HepG2 (cell line): ENCODE measurements at regions not wholly inside any gene's neighbourhood (a gene's known extent, or its start where the extent isn't known, plus 50 kb on each side); places are given as distances from the start of the nearest gene placed in this dataset.

ENCODE experiments used
- DRAP1 ChIP-seq: IDR thresholded peaks from 2 replicates; pipeline ENCODE4 v1.6.1; 2016; ENCODE audit warnings: missing genetic modification reagents, missing compliant biosample characterization
- ELK4 ChIP-seq: sonication (generic); formaldehyde crosslinking; IDR thresholded peaks from 2 replicates; pipeline ENCODE4 v1.9.0; 2021; ENCODE audit warnings: missing genetic modification reagents, borderline replicate concordance
- GFI1 ChIP-seq: sonication (generic); formaldehyde crosslinking; IDR thresholded peaks from 2 replicates; pipeline ENCODE4 v1.5.0; 2020; ENCODE audit warnings: missing genetic modification reagents, mild to moderate bottlenecking, borderline replicate concordance
- HDAC1 ChIP-seq: sonication (generic); formaldehyde crosslinking; IDR thresholded peaks from 2 replicates; pipeline ENCODE4 v1.5.1; 2020; ENCODE audit warnings: mild to moderate bottlenecking, missing genetic modification reagents
- HOMEZ ChIP-seq: IDR thresholded peaks from 2 replicates; pipeline ENCODE4 v1.6.1; 2016; ENCODE audit warnings: low read depth
- MIXL1 ChIP-seq: IDR thresholded peaks from 2 replicates; pipeline ENCODE4 v1.6.1; 2016
- PHF21A ChIP-seq: sonication (generic); formaldehyde crosslinking; IDR thresholded peaks from 2 replicates; pipeline ENCODE4 v1.5.0; 2020; ENCODE audit warnings: mild to moderate bottlenecking, missing genetic modification reagents
- POGZ ChIP-seq: sonication (generic); formaldehyde crosslinking; IDR thresholded peaks from 2 replicates; pipeline ENCODE4 v1.4.0; 2020; ENCODE audit warnings: mild to moderate bottlenecking, missing genetic modification reagents
- RORA ChIP-seq: sonication (generic); formaldehyde crosslinking; IDR thresholded peaks from 2 replicates; pipeline ENCODE4 v1.5.0; 2020; ENCODE audit warnings: mild to moderate bottlenecking, missing genetic modification reagents, moderate library complexity
- SATB2 ChIP-seq: sonication (generic); formaldehyde crosslinking; IDR thresholded peaks from 2 replicates; pipeline ENCODE4 v1.5.0; 2020; ENCODE audit warnings: missing genetic modification reagents
- ZNF10 ChIP-seq: sonication (generic); formaldehyde crosslinking; IDR thresholded peaks from 2 replicates; pipeline ENCODE4 v1.4.0; 2020; ENCODE audit warnings: mild to moderate bottlenecking, low read depth, missing genetic modification reagents, borderline replicate concordance
- ZNF20 ChIP-seq: sonication (generic); formaldehyde crosslinking; IDR thresholded peaks from 2 replicates; pipeline ENCODE4 v1.4.0; 2020; ENCODE audit warnings: mild to moderate bottlenecking, moderate library complexity, missing genetic modification reagents
- ZNF224 ChIP-seq: sonication (generic); formaldehyde crosslinking; IDR thresholded peaks from 2 replicates; pipeline ENCODE4 v1.5.0; 2020; ENCODE audit warnings: mild to moderate bottlenecking, missing genetic modification reagents
- ZNF556 ChIP-seq: sonication (generic); formaldehyde crosslinking; IDR thresholded peaks from 2 replicates; pipeline ENCODE4 v1.4.0; 2020; ENCODE audit warnings: mild to moderate bottlenecking, missing genetic modification reagents, borderline replicate concordance
- ZNF563 ChIP-seq: sonication (generic); formaldehyde crosslinking; IDR thresholded peaks from 2 replicates; pipeline ENCODE4 v1.8.0; 2022; ENCODE audit warnings: mild to moderate bottlenecking, moderate library complexity, missing genetic modification reagents
- ZNF615 ChIP-seq: sonication (generic); formaldehyde crosslinking; IDR thresholded peaks from 2 replicates; pipeline ENCODE4 v1.5.0; 2020; ENCODE audit warnings: mild to moderate bottlenecking, missing genetic modification reagents, borderline replicate concordance
- ZNF674 ChIP-seq: sonication (generic); formaldehyde crosslinking; IDR thresholded peaks from 2 replicates; pipeline ENCODE4 v1.5.0; 2020; ENCODE audit warnings: low read depth, mild to moderate bottlenecking, missing genetic modification reagents
- ZNF780A ChIP-seq: sonication (generic); formaldehyde crosslinking; IDR thresholded peaks from 2 replicates; pipeline ENCODE4 v1.8.0; 2022; ENCODE audit warnings: mild to moderate bottlenecking, missing genetic modification reagents, moderate library complexity
- ZNF883 ChIP-seq: sonication (generic); formaldehyde crosslinking; IDR thresholded peaks from 2 replicates; pipeline ENCODE4 v1.5.1; 2020; ENCODE audit warnings: mild to moderate bottlenecking, missing genetic modification reagents; ENCODE audit errors: not compliant biosample characterization
- TF ChIP-seq, protein P1 (sequence below): sonication (generic); formaldehyde crosslinking; IDR thresholded peaks from 2 replicates; pipeline ENCODE4 v1.4.0; 2020; ENCODE audit warnings: missing genetic modification reagents
- TF ChIP-seq, protein P2 (sequence below): sonication (generic); formaldehyde crosslinking; IDR thresholded peaks from 2 replicates; pipeline ENCODE4 v1.4.0; 2020; ENCODE audit warnings: mild to moderate bottlenecking, low read depth, missing genetic modification reagents
- TF ChIP-seq, protein P3 (sequence below): IDR thresholded peaks from 2 replicates; pipeline ENCODE4 v1.6.1; 2016

- TF ChIP-seq ZNF674 (no peak), ZNF883 (CRISPR knock-in tag) (no peak), HDAC1 (CRISPR knock-in tag) (peak; percentile 72), HOMEZ (CRISPR knock-in tag) (peak; percentile 96), POGZ (CRISPR knock-in tag) (peak; percentile 88), ELK4 (CRISPR knock-in tag) (no peak), ZNF20 (CRISPR knock-in tag) (no peak), ZNF556 (CRISPR knock-in tag) (peak; percentile 59; the same call in 1 of the 2 replicates), RORA (CRISPR knock-in tag) (no peak), ZNF10 (no peak), GFI1 (CRISPR knock-in tag) (peak; percentile 91), DRAP1 (CRISPR knock-in tag) (peak; percentile 16; the same call in 1 of the 2 replicates), ZNF563 (CRISPR knock-in tag) (peak; percentile 68; the same call in 1 of the 2 replicates), ZNF780A (CRISPR knock-in tag) (no peak), PHF21A (CRISPR knock-in tag) (peak; percentile 87), ZNF224 (CRISPR knock-in tag) (no peak), MIXL1 (peak; percentile 96), ZNF615 (CRISPR knock-in tag) (no peak), SATB2 (CRISPR knock-in tag) (peak; percentile 80)
- TF ChIP-seq, protein P1, sequence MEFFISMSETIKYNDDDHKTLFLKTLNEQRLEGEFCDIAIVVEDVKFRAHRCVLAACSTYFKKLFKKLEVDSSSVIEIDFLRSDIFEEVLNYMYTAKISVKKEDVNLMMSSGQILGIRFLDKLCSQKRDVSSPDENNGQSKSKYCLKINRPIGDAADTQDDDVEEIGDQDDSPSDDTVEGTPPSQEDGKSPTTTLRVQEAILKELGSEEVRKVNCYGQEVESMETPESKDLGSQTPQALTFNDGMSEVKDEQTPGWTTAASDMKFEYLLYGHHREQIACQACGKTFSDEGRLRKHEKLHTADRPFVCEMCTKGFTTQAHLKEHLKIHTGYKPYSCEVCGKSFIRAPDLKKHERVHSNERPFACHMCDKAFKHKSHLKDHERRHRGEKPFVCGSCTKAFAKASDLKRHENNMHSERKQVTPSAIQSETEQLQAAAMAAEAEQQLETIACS (CRISPR knock-in tag) = no peak
- TF ChIP-seq, protein P2, sequence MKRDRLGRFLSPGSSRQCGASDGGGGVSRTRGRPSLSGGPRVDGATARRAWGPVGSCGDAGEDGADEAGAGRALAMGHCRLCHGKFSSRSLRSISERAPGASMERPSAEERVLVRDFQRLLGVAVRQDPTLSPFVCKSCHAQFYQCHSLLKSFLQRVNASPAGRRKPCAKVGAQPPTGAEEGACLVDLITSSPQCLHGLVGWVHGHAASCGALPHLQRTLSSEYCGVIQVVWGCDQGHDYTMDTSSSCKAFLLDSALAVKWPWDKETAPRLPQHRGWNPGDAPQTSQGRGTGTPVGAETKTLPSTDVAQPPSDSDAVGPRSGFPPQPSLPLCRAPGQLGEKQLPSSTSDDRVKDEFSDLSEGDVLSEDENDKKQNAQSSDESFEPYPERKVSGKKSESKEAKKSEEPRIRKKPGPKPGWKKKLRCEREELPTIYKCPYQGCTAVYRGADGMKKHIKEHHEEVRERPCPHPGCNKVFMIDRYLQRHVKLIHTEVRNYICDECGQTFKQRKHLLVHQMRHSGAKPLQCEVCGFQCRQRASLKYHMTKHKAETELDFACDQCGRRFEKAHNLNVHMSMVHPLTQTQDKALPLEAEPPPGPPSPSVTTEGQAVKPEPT (CRISPR knock-in tag) = no peak
- TF ChIP-seq, protein P3, sequence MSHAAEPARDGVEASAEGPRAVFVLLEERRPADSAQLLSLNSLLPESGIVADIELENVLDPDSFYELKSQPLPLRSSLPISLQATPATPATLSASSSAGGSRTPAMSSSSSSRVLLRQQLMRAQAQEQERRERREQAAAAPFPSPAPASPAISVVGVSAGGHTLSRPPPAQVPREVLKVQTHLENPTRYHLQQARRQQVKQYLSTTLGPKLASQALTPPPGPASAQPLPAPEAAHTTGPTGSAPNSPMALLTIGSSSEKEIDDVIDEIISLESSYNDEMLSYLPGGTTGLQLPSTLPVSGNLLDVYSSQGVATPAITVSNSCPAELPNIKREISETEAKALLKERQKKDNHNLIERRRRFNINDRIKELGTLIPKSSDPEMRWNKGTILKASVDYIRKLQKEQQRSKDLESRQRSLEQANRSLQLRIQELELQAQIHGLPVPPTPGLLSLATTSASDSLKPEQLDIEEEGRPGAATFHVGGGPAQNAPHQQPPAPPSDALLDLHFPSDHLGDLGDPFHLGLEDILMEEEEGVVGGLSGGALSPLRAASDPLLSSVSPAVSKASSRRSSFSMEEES (CRISPR knock-in tag) = peak; percentile 85
Observed at GRCh38 chr2:167814881-167815718, 432.3 kb downstream of the STK39 start (continued).
